CD8-positive, alpha-beta memory T cell (primary cell): ENCODE measurements at regions not wholly inside any gene's neighbourhood (a gene's known extent, or its start where the extent isn't known, plus 50 kb on each side); places are given as distances from the start of the nearest gene placed in this dataset.
A peak's percentile ranks its signal among the peaks of the same experiment; 100 is the strongest.

Experiments used
- CTCF ChIA-PET: fragments of 350-600 bp; sonication (Branson Sonifier 250); formaldehyde crosslinking; loops from one replicate; lab custom pipeline; 2021; ENCODE audit warnings: antibody characterized with exemption; lab: Charles Lee
- POLR2A ChIA-PET: fragments of 350-600 bp; sonication (Branson Sonifier 250); formaldehyde crosslinking; loops from one replicate; lab custom pipeline; 2021; ENCODE audit warnings: antibody characterized with exemption; lab: Charles Lee
- DNase-seq, 5 donors: peaks; one replicate each; pipeline versions ENCODE4 v3.0.0 to v3.0.0-alpha.2; 2020 to 2022; ENCODE audit warnings: mixed read lengths in 1 of 5
- H3K27ac ChIP-seq: one replicate; pipeline ENCODE4 v1.7.0; 2013; ENCODE audit warnings: low read depth, mild to moderate bottlenecking, low read length, moderate library complexity
- H3K27me3 ChIP-seq: 2 replicates; pipeline ENCODE4 v1.7.0; 2013; ENCODE audit warnings: low read length, mild to moderate bottlenecking; ENCODE audit not compliant: insufficient read depth, poor library complexity, severe bottlenecking
- H3K36me3 ChIP-seq: 2 replicates; pipeline ENCODE4 v1.7.0; 2013; ENCODE audit warnings: mild to moderate bottlenecking, low read length, moderate library complexity; ENCODE audit not compliant: insufficient read depth
- H3K4me1 ChIP-seq: 2 replicates; pipeline ENCODE4 v1.7.0; 2013; ENCODE audit warnings: mild to moderate bottlenecking, low read length, moderate library complexity; ENCODE audit not compliant: insufficient read depth
- H3K4me3 ChIP-seq: 2 replicates; pipeline ENCODE4 v1.7.0; 2013; ENCODE audit warnings: mild to moderate bottlenecking, low read length
- H3K9me3 ChIP-seq: 2 replicates; pipeline ENCODE4 v1.7.0; 2013; ENCODE audit warnings: mild to moderate bottlenecking, low read length
- H3K27ac Mint-ChIP-seq, 8 donors: one replicate each; pipeline ENCODE4 v1.8.0; 2020 to 2021; ENCODE audit warnings: mixed read lengths in 8 of 8, mild to moderate bottlenecking in 6 of 8, inconsistent platforms in 3 of 8, moderate library complexity in 3 of 8
- H3K27me3 Mint-ChIP-seq, 2 donors: one replicate each; pipeline ENCODE4 v1.8.0; 2020 to 2021; ENCODE audit warnings: mixed read lengths in 2 of 2, mild to moderate bottlenecking in 1 of 2, moderate library complexity in 1 of 2
- H3K36me3 Mint-ChIP-seq, 3 donors: one replicate each; pipeline ENCODE4 v1.8.0; 2020 to 2021; ENCODE audit warnings: mixed read lengths in 3 of 3, inconsistent platforms in 1 of 3, mild to moderate bottlenecking in 1 of 3
- H3K4me1 Mint-ChIP-seq, 3 donors: one replicate each; pipeline ENCODE4 v1.8.0; 2020 to 2021; ENCODE audit warnings: mixed read lengths in 3 of 3, inconsistent platforms in 1 of 3, mild to moderate bottlenecking in 1 of 3
- H3K4me3 Mint-ChIP-seq, 7 donors: one replicate each; pipeline ENCODE4 v1.8.0; 2020 to 2021; ENCODE audit warnings: mixed read lengths in 7 of 7, mild to moderate bottlenecking in 6 of 7, moderate library complexity in 4 of 7, inconsistent platforms in 2 of 7
- H3K9me3 Mint-ChIP-seq, 5 donors: one replicate each; pipeline ENCODE4 v1.8.0; 2020 to 2022; ENCODE audit warnings: mixed read lengths in 5 of 5, mild to moderate bottlenecking in 3 of 5, moderate library complexity in 2 of 5, inconsistent platforms in 1 of 5

DNA sequence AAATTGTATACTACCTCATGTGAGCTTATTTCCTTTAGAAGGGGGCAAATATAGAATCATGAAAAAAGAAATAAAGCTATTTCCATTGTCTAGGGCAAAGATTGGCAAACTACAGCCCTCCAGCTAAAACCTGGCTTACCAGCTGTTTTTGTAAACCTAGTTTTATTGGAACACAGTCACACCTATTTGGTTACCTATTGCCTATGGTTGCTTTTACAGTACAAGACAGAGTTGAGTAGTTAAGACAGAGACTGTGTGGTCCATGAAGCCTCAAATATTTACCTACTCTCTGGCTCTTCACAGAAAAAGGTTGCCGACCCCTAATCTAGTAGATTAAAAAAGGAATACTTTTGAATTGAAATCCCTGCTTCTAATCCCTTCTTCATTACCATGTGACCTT lies 88.8 kb upstream of the ENPP6 start:
- ChIA-PET CTCF (interaction anchor here (1.3 kb wide), 2 partner anchors 25 to 42 kb away, joined by 3 to 4 read pairs; no protein-coding TSS in a partner anchor), POLR2A (no interaction called here)
- peaks cover 0 to 12% (median 3%) of the 10 kb centered on the region in 5 donors for H3K9me3 Mint-ChIP-seq
- H3K4me1 Mint-ChIP-seq = peaks cover 18 to 21% (median 20%) of the 10 kb centered on the region in 3 donors
- Histone ChIP-seq H3K27ac (no peak overlapping the region), H3K4me1 (peaks cover 15% of the 10 kb centered on the region), H3K9me3 (no peaks in the 10 kb centered on the region), H3K4me3 (no peak overlapping the region), H3K36me3 (no peaks in the 10 kb centered on the region), H3K27me3 (no peaks in the 10 kb centered on the region)
- H3K27ac Mint-ChIP-seq = peak overlapping the region in 1 of 8 donors; percentile 43
- peaks cover 0 to 15% (median 2%) of the 10 kb centered on the region in 3 donors for H3K36me3 Mint-ChIP-seq
- H3K27me3 Mint-ChIP-seq = no peaks in the 10 kb centered on the region
- no peak overlapping the region for H3K4me3 Mint-ChIP-seq
- no peak for DNase-seq

- ChIA-PET CTCF (no interaction called here), POLR2A (no interaction called here)
- Histone ChIP-seq H3K4me1 (no peaks in the 10 kb centered on the region), H3K27me3 (no peaks in the 10 kb centered on the region), H3K4me3 (no peak overlapping the region), H3K9me3 (no peaks in the 10 kb centered on the region), H3K36me3 (no peaks in the 10 kb centered on the region), H3K27ac (no peak overlapping the region)
- H3K4me1 Mint-ChIP-seq = no peaks in the 10 kb centered on the region
- H3K27me3 Mint-ChIP-seq = peaks cover 0 to 3% of the 10 kb centered on the region in 2 donors
- H3K4me3 Mint-ChIP-seq = no peak overlapping the region
- H3K9me3 Mint-ChIP-seq = peaks cover 0 to 12% (median 3%) of the 10 kb centered on the region in 5 donors
- peaks cover 0 to 21% (median 7%) of the 10 kb centered on the region in 3 donors for H3K36me3 Mint-ChIP-seq
- no peak overlapping the region for H3K27ac Mint-ChIP-seq
- no peak for DNase-seq
Measured at GRCh38 chr4:184300816-184301215, 83.1 kb upstream of the ENPP6 start.

GRCh38 chr4:184298254-184298653 lies 80.6 kb upstream of the ENPP6 start:
- Mint-ChIP-seq H3K4me1 (no peaks in the 10 kb centered on the region), H3K9me3 (peaks cover 0 to 5% (median 2%) of the 10 kb centered on the region in 5 donors), H3K27me3 (peaks cover 3 to 8% of the 10 kb centered on the region in 2 donors), H3K36me3 (peaks cover 0 to 13% (median 7%) of the 10 kb centered on the region in 3 donors), H3K4me3 (no peak overlapping the region), H3K27ac (peak overlapping the region in 2 of 8 donors; percentile 48 to 80)
- ChIA-PET POLR2A (no interaction called here), CTCF (no interaction called here)
- no peak overlapping the region for H3K4me3 ChIP-seq
- H3K36me3 ChIP-seq = no peaks in the 10 kb centered on the region
- no peak overlapping the region for H3K27ac ChIP-seq
- no peaks in the 10 kb centered on the region for H3K4me1 ChIP-seq
- H3K9me3 ChIP-seq = no peaks in the 10 kb centered on the region
- H3K27me3 ChIP-seq = no peaks in the 10 kb centered on the region
- no peak for DNase-seq

DNA sequence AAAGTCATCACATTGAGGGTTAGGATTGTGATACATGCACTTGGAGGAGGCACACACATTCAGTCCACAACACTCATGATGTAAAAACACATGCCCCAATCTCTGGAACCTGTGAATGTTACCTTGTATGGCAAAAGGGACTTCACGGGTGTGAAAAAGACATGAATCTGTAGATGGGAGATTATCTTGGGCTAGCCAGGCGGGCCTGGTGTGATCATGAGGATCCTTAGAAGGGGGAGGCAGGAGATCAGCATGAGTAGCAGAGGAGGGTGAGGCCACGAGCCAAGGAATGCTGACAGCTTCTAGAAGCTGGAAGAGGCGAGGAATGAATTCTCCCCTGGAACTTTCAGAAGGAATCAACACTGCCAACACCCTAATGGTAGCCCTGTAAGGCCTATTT lies 77.5 kb upstream of the ENPP6 start:
- ChIA-PET CTCF (no interaction called here), POLR2A (no interaction called here)
- Histone ChIP-seq H3K4me1 (no peaks in the 10 kb centered on the region), H3K4me3 (no peak overlapping the region), H3K9me3 (no peaks in the 10 kb centered on the region), H3K27ac (no peak overlapping the region), H3K36me3 (no peaks in the 10 kb centered on the region), H3K27me3 (no peaks in the 10 kb centered on the region)
- Mint-ChIP-seq H3K4me3 (no peak overlapping the region), H3K27me3 (peaks cover 3 to 8% of the 10 kb centered on the region in 2 donors), H3K9me3 (peaks cover 0 to 2% (median 0%) of the 10 kb centered on the region in 5 donors), H3K36me3 (peaks cover 0 to 3% (median 3%) of the 10 kb centered on the region in 3 donors), H3K4me1 (no peaks in the 10 kb centered on the region), H3K27ac (no peak overlapping the region)
- DNase-seq = no peak

DNA sequence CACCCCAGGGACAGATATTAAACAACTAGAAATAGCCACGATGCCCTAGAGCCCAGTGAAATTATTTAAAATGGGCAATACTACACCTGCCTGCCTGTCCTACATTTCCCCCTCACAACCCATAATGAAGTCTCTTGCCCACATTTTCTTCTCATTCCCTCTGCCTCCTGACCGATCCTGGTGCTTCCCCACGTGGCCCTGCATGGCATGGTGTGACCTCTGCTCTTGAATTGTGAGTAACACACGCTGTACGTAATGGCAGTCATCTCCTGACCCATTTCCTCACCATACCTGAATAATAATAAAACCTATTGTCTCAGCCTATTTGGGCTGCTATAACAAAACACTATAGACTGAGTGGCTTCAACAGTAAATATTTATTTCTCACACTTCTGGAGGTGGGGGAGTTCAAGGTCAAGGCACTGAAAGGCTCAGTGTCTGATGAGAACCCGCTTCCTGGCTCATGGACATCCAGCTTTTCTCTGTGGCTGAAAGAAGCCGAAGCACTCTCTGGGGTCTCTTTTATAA lies 77.0 kb upstream of the ENPP6 start:
- H3K4me3 ChIP-seq = no peak overlapping the region
- ChIA-PET CTCF (no interaction called here), POLR2A (no interaction called here)
- H3K27me3 ChIP-seq = no peaks in the 10 kb centered on the region
- H3K27ac Mint-ChIP-seq = no peak overlapping the region
- peaks cover 0 to 3% (median 0%) of the 10 kb centered on the region in 3 donors for H3K4me1 Mint-ChIP-seq
- DNase-seq = no peak
- H3K4me3 Mint-ChIP-seq = no peak overlapping the region
- no peaks in the 10 kb centered on the region for H3K36me3 ChIP-seq
- no peak overlapping the region for H3K27ac ChIP-seq
- H3K4me1 ChIP-seq = peaks cover 5% of the 10 kb centered on the region
- peaks cover 3 to 8% of the 10 kb centered on the region in 2 donors for H3K27me3 Mint-ChIP-seq
- peaks cover 0 to 3% (median 3%) of the 10 kb centered on the region in 3 donors for H3K36me3 Mint-ChIP-seq
- H3K9me3 Mint-ChIP-seq = peaks cover 0 to 2% (median 0%) of the 10 kb centered on the region in 5 donors
- H3K9me3 ChIP-seq = no peaks in the 10 kb centered on the region

GRCh38 chr4:184293552-184293951 lies 75.9 kb upstream of the ENPP6 start:
- Histone ChIP-seq H3K4me1 (peaks cover 11% of the 10 kb centered on the region), H3K27ac (no peak overlapping the region), H3K9me3 (no peaks in the 10 kb centered on the region), H3K36me3 (no peaks in the 10 kb centered on the region), H3K4me3 (no peak overlapping the region), H3K27me3 (no peaks in the 10 kb centered on the region)
- peaks cover 6 to 14% (median 8%) of the 10 kb centered on the region in 3 donors for H3K4me1 Mint-ChIP-seq
- no peak overlapping the region for H3K27ac Mint-ChIP-seq
- ChIA-PET CTCF (no interaction called here), POLR2A (interaction anchor here (0.6 kb wide), 1 partner anchor 64 kb away, joined by 7 read pairs; no protein-coding TSS in a partner anchor)
- peaks cover 0 to 3% (median 3%) of the 10 kb centered on the region in 3 donors for H3K36me3 Mint-ChIP-seq
- H3K4me3 Mint-ChIP-seq = no peak overlapping the region
- peaks cover 3 to 8% of the 10 kb centered on the region in 2 donors for H3K27me3 Mint-ChIP-seq
- H3K9me3 Mint-ChIP-seq = peaks cover 0 to 2% (median 0%) of the 10 kb centered on the region in 5 donors
- no peak for DNase-seq

GRCh38 chr4:184292877-184293276 lies 75.2 kb upstream of the ENPP6 start:
- Histone ChIP-seq H3K27me3 (no peaks in the 10 kb centered on the region), H3K36me3 (no peaks in the 10 kb centered on the region), H3K9me3 (no peaks in the 10 kb centered on the region), H3K4me1 (peaks cover 18% of the 10 kb centered on the region), H3K27ac (no peak overlapping the region), H3K4me3 (no peak overlapping the region)
- Mint-ChIP-seq H3K4me3 (no peak overlapping the region), H3K9me3 (peaks cover 0 to 2% (median 0%) of the 10 kb centered on the region in 5 donors), H3K36me3 (peaks cover 0 to 3% (median 3%) of the 10 kb centered on the region in 3 donors), H3K27me3 (peaks cover 3 to 5% of the 10 kb centered on the region in 2 donors), H3K4me1 (peaks cover 13 to 21% (median 15%) of the 10 kb centered on the region in 3 donors), H3K27ac (no peak overlapping the region)
- no peak for DNase-seq
- ChIA-PET CTCF (no interaction called here), POLR2A (interaction anchor here (0.6 kb wide), 2 partner anchors 63 to 345 kb away, joined by 5 to 7 read pairs; no protein-coding TSS in a partner anchor)

- no peaks in the 10 kb centered on the region for H3K9me3 ChIP-seq
- no peak overlapping the region for H3K27ac ChIP-seq
- no peaks in the 10 kb centered on the region for H3K36me3 ChIP-seq
- Mint-ChIP-seq H3K4me3 (no peak overlapping the region), H3K9me3 (peaks cover 0 to 2% (median 0%) of the 10 kb centered on the region in 5 donors), H3K27ac (no peak overlapping the region), H3K27me3 (peaks cover 3 to 5% of the 10 kb centered on the region in 2 donors), H3K36me3 (peaks cover 0 to 3% (median 3%) of the 10 kb centered on the region in 3 donors), H3K4me1 (peaks cover 16 to 25% (median 19%) of the 10 kb centered on the region in 3 donors)
- ChIA-PET CTCF (no interaction called here), POLR2A (interaction anchor here (0.6 kb wide), 1 partner anchor 346 kb away, joined by 5 read pairs; no protein-coding TSS in a partner anchor)
- H3K4me1 ChIP-seq = peaks cover 21% of the 10 kb centered on the region
- DNase-seq = no peak
- H3K27me3 ChIP-seq = no peaks in the 10 kb centered on the region
- H3K4me3 ChIP-seq = no peak overlapping the region
Measured at GRCh38 chr4:184292465-184292867, 74.8 kb upstream of the ENPP6 start.
